D721Med (cell line): ENCODE measurements at regions not wholly inside any gene's neighbourhood (a gene's known extent, or its start where the extent isn't known, plus 50 kb on each side); places are given as distances from the start of the nearest gene placed in this dataset.

ENCODE experiments used
- DNase-seq: peaks from one replicate; pipeline ENCODE4 v3.0.0; 2011; ENCODE audit warnings: low spot score; ENCODE audit not compliant: insufficient read length
- FAIRE-seq: peaks from 2 replicates; lab custom pipeline; 2011; peaks lifted over from hg19 to GRCh38; lab: Jason Lieb, UNC
- TF ChIP-seq, protein P1 (sequence below): IDR thresholded peaks from 2 replicates; pipeline ENCODE4 v1.5.1; 2012; ENCODE audit warnings: mild to moderate bottlenecking, control low read depth; ENCODE audit not compliant: insufficient read depth; ENCODE audit errors: missing control alignments

DNA sequence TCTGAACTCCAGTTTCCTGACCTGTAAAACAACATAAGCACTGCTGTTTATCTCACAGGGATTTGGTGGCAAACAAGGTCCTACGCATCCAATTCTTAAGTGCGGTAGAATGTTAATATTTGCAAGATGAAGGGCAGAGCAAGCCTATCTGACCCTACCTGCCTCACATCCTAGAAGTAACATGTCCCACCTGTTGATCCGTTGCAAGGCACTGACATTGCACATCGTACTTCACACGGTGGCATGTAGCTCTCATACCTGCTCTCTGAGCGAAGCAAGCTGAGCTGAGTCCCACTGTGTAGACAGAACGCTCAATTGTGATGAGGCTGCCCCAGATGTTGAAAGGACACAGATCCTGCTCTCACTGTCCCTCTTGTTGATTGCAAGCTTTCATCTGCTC, 154.7 kb upstream of the PDE10A start:
- TF ChIP-seq, protein P1, sequence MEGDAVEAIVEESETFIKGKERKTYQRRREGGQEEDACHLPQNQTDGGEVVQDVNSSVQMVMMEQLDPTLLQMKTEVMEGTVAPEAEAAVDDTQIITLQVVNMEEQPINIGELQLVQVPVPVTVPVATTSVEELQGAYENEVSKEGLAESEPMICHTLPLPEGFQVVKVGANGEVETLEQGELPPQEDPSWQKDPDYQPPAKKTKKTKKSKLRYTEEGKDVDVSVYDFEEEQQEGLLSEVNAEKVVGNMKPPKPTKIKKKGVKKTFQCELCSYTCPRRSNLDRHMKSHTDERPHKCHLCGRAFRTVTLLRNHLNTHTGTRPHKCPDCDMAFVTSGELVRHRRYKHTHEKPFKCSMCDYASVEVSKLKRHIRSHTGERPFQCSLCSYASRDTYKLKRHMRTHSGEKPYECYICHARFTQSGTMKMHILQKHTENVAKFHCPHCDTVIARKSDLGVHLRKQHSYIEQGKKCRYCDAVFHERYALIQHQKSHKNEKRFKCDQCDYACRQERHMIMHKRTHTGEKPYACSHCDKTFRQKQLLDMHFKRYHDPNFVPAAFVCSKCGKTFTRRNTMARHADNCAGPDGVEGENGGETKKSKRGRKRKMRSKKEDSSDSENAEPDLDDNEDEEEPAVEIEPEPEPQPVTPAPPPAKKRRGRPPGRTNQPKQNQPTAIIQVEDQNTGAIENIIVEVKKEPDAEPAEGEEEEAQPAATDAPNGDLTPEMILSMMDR, result no peak
- no peak for FAIRE-seq
- no peak for DNase-seq

DNA sequence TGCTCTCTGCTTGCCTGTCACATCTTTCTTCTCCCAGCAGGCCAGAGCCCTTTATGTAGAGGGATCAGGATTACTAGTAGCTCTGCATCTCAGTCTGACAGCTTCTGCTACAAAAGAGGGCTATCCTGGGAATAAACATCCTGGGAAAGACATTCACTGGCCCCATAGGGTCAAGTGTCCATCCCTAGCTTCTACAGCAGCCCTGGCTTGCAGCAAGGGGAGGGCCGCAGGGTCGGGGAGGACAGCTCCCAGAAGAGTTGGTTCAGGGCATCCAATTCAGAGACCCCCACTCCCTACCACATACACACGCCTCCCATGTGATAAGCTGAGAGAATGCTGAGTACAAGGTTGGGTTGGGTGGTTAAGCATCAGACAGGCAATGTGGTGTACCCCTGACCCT, 154.1 kb upstream of the PDE10A start:
- DNase-seq (no peak), FAIRE-seq (no peak)

GRCh38 chr6:165814679-165815078, 151.6 kb upstream of the PDE10A start:
- FAIRE-seq (no peak), DNase-seq (no peak)
- TF ChIP-seq, protein P1, result no peak

More for the DNA sequence above, 154.1 kb upstream of the PDE10A start:
- TF ChIP-seq, protein P1, result no peak

DNA sequence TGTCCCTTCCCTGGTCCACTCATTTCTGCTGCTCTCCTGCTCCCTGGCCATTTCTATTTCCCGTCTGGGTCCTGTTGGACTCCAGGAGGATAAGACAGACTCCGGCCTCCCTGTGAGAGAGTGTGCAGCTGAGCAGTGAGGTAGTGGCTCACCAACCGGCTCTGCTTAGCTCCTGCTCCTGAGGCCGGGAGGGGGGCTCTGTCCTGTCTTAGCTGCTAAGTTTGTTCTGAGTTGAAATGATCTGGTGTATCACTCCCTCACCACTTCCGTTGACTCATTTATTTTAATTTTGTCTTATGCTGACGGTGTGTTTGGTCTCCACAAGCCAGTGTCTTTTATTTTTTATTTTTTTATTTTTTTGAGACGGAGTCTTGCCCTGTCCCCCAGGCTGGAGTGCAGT, 148.5 kb upstream of the PDE10A start:
- TF ChIP-seq, protein P1, result no peak
- DNase-seq (no peak), FAIRE-seq (no peak)

DNA sequence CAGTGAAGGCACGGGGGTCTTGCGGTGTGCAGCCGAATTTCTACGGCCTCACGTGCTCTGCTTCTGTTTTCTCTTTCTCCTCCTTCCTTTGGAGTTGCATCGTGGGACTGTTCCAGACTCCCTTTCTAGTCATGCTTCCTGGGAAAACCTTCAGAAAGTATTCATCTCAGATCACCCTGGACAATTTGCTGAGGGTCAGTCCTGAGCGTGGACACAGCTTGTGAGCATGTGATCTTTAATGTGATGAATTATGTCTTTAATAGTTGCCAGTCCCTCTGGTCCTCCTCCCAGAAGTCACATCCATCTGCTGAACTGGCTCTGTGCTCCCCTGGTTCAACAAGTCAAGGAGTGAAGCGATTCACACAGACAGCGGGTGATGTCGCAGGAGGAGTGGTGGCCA, 145.0 kb upstream of the PDE10A start:
- no peak for FAIRE-seq
- DNase-seq, result no peak
- TF ChIP-seq, protein P1, result no peak

- FAIRE-seq (no peak), DNase-seq (no peak)
Observed at GRCh38 chr6:165807249-165807960, 144.4 kb upstream of the PDE10A start.

More at GRCh38 chr6:165807249-165807960, 144.4 kb upstream of the PDE10A start:
- TF ChIP-seq, protein P1, result no peak
